ENCODE measurements at regions not wholly inside any gene's neighbourhood (a gene's known extent, or its start where the extent isn't known, plus 50 kb on each side); places are given as distances from the start of the nearest gene placed in this dataset.

DNA sequence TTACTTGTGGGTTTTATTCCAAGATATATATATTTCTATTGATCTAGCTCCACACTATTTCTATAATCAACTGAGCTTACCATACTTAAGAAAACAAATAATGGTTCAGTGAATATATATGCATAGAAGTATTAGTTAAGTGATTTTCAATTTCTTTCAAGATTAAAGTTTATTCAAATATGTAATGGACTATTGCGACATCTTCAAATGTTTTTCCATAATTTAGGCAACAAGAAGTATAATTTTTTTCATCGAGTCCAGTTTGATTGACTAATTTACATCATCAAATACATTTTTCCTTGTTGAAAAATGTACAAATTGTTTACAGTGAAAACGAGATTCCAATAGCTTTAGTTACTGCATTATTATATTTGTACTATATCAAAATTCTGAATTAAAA is 528.6 kb downstream of the PTPRC start:
- TF ChIP-seq, protein P1, sequence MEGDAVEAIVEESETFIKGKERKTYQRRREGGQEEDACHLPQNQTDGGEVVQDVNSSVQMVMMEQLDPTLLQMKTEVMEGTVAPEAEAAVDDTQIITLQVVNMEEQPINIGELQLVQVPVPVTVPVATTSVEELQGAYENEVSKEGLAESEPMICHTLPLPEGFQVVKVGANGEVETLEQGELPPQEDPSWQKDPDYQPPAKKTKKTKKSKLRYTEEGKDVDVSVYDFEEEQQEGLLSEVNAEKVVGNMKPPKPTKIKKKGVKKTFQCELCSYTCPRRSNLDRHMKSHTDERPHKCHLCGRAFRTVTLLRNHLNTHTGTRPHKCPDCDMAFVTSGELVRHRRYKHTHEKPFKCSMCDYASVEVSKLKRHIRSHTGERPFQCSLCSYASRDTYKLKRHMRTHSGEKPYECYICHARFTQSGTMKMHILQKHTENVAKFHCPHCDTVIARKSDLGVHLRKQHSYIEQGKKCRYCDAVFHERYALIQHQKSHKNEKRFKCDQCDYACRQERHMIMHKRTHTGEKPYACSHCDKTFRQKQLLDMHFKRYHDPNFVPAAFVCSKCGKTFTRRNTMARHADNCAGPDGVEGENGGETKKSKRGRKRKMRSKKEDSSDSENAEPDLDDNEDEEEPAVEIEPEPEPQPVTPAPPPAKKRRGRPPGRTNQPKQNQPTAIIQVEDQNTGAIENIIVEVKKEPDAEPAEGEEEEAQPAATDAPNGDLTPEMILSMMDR (IDR thresholded peaks at IDR 0.05), result no peak
- no peak for TF ChIP-seq POLR2A (IDR thresholded peaks at IDR 0.05)

Data from suprapubic skin (tissue), 3 donors.